GM06990 (cell line): ENCODE measurements at regions not wholly inside any gene's neighbourhood (a gene's known extent, or its start where the extent isn't known, plus 50 kb on each side); places are given as distances from the start of the nearest gene placed in this dataset.

Experiments used
- DNase-seq: peaks from one replicate; pipeline ENCODE4 v3.0.0-alpha.2; 2011; ENCODE audit not compliant: insufficient read length; ENCODE audit errors: extremely low read depth
- H3K27me3 ChIP-seq: replicated peaks from 2 replicates; pipeline ENCODE4 v1.6.0; 2011; ENCODE audit warnings: low read length; ENCODE audit not compliant: control insufficient read depth, insufficient read depth
- H3K36me3 ChIP-seq: 2 replicates; pipeline ENCODE4 v1.5.1; 2011; ENCODE audit warnings: low read length; ENCODE audit not compliant: control insufficient read depth, insufficient read depth
- H3K4me3 ChIP-seq: replicated peaks from 2 replicates; pipeline ENCODE4 v1.5.1; 2011; ENCODE audit warnings: low read depth, mild to moderate bottlenecking, control low read depth, low read length
- CTCF ChIP-seq: IDR thresholded peaks from 2 replicates; pipeline ENCODE4 v1.5.1; 2011; ENCODE audit warnings: low read length, control low read depth, mild to moderate bottlenecking, inconsistent platforms; ENCODE audit not compliant: insufficient read depth, poor library complexity, severe bottlenecking

DNA sequence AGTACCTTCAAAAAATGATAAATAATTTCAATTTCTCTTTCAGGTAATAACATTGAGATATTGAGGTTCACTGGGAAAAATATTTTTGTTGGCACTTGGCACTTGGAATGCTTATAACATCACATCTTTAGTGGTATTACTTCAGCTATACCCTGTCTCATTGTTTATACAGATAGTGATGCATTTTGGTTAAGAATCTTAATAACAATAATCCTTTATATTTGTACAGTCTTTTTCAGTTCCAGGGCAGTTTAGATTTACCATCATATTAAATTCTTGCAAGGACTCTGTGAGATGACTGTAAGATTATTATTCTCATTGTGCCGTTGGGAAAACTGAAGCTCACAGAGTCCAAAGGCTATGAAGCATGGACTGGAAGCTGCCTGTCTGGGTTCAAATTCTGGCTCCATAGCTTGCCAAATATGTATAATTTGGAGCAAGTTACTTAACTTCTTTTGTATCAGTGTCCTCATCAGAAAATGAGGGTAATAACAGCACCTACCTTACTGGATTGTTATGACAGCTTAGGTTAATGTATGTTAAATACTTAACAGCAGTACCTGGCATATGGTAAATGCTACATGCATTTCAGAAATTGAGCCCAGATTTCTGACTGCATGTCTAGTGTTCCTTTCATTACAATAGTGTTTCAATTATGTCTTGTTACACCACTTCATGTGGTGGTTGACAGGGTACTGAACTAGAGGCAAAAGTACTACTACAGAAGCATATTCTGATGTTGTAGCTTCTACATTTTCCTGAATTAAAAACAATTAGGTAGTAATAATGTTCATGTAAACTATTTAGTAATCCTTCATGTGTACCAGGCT, 272.2 kb downstream of the PLK2 start:
- Histone ChIP-seq H3K27me3 (no peaks in the 10 kb centered on the region), H3K36me3 (no peaks in the 10 kb centered on the region), H3K4me3 (no peak overlapping the region)
- no peak for TF ChIP-seq CTCF
- DNase-seq: no peak

- TF ChIP-seq CTCF: no peak
- Histone ChIP-seq H3K36me3 (no peaks in the 10 kb centered on the region), H3K27me3 (no peaks in the 10 kb centered on the region), H3K4me3 (no peak overlapping the region)
- DNase-seq: no peak
Measured at GRCh38 chr5:58185801-58186200, 274.1 kb downstream of the PLK2 start.

DNA sequence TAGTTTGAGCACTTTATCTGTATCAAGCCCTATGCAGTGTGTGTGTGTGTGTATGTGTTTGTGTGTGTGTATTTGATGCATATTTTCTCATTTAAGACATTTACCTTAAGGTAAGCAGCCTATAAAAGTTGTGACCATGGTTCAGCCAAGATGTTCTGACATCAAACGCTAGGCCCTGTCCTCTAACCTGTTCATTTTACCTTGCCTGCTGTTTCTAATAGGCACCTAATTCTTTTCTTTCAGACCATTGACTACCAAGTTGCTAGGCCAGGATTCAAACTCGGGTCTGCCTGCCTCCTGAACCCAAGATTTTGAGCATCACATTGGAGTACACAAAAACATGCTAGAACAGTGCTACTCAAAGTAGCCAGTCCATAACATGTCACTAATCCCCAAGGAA, 274.5 kb downstream of the PLK2 start:
- Histone ChIP-seq H3K27me3 (no peaks in the 10 kb centered on the region), H3K36me3 (no peaks in the 10 kb centered on the region), H3K4me3 (no peak overlapping the region)
- TF ChIP-seq CTCF: no peak
- DNase-seq: no peak

GRCh38 chr5:58184910-58185309, 275.0 kb downstream of the PLK2 start:
- no peak for TF ChIP-seq CTCF
- no peaks in the 10 kb centered on the region for H3K27me3 ChIP-seq
- H3K4me3 ChIP-seq: no peak overlapping the region
- no peaks in the 10 kb centered on the region for H3K36me3 ChIP-seq
- DNase-seq: no peak

- Histone ChIP-seq H3K4me3 (no peak overlapping the region), H3K27me3 (no peaks in the 10 kb centered on the region), H3K36me3 (no peaks in the 10 kb centered on the region)
- TF ChIP-seq CTCF: no peak
- DNase-seq: no peak
Measured at GRCh38 chr5:58183786-58184085, 276.1 kb downstream of the PLK2 start.
